KOPT-K1 (cell line): ENCODE measurements at regions not wholly inside any gene's neighbourhood (a gene's known extent, or its start where the extent isn't known, plus 50 kb on each side); places are given as distances from the start of the nearest gene placed in this dataset.

ENCODE experiments used
- H3K27ac ChIP-seq: fragments of 200-600 bp; sonication (generic); 2 replicates; pipeline ENCODE4 v1.5.1; 2016; ENCODE audit warnings: antibody characterized with exemption, mild to moderate bottlenecking, low read depth, low read length; ENCODE audit not compliant: poor library complexity, severe bottlenecking
- H3K36me3 ChIP-seq: fragments of 200-600 bp; sonication (generic); 2 replicates; pipeline ENCODE4 v1.5.1; 2017; ENCODE audit warnings: antibody characterized with exemption, mild to moderate bottlenecking, low read length, moderate library complexity; ENCODE audit not compliant: insufficient read depth
- H3K9me3 ChIP-seq: fragments of 200-600 bp; sonication (generic); 2 replicates; pipeline ENCODE4 v1.5.1; 2017; ENCODE audit warnings: antibody characterized with exemption, low read length, mild to moderate bottlenecking; ENCODE audit not compliant: insufficient read depth, poor library complexity, severe bottlenecking

DNA sequence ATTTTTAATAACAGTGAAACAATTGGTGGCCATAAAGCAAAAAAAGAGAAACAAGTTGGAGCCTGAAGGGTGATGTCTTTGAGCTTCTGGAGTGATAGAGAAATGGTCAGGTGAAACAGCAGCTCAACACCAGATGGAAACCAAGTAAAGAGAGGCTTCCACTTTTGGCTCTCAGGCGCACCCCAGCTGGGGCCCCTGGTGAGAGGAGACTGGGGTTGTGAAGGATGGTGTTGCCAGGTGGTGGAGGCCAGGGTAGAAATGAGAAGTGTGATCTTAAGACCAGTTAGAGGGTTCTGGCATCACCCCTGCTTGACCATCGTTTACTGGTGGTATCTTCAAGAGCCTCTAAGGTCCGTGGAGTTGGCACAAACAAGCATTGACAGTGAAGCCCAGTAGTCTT, 126.0 kb upstream of the AKIRIN2 start:
- no peak overlapping the region for H3K27ac ChIP-seq
- H3K9me3 ChIP-seq: no peaks in the 10 kb centered on the region
- H3K36me3 ChIP-seq: no peaks in the 10 kb centered on the region

DNA sequence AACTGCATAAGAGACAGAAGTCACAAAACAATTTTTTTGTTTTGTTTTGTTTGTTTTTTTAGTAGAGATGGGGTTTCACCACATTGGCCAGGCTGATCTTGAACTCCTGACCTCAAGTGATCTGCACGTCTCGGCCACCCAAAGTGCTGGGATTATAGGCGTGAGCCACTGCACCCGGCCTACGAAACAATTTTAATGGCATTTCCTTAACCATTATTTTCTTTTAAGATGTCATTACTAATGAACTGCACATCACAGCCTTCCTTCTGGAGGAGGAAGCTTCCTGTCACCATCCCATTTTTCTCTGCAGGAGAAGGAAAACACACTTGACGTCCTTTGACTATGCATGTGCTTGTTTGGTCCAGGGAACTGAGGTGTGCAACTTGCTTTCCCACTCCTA, 125.3 kb upstream of the AKIRIN2 start:
- H3K36me3 ChIP-seq: no peaks in the 10 kb centered on the region
- no peaks in the 10 kb centered on the region for H3K9me3 ChIP-seq
- H3K27ac ChIP-seq: no peak overlapping the region

DNA sequence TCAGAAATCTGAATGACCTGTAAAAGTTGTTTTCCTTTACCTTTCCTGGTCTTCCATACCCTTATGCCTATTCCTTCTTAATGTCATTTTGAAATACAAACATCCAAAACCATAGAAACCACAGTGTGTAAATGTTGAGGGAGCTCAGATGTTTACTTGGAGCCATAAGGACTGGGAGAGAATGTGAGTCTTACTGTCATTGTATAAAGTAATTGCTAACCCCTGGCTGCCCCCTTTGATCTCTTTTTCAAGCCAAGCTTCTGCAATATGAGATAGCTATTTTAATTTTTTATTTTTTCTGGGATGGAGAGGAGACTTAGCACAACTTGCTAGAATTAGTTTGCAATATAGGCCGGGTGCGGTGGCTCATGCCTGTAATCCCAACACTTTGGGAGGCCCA, 124.4 kb upstream of the AKIRIN2 start:
- Histone ChIP-seq H3K9me3 (no peaks in the 10 kb centered on the region), H3K36me3 (no peaks in the 10 kb centered on the region), H3K27ac (no peak overlapping the region)

DNA sequence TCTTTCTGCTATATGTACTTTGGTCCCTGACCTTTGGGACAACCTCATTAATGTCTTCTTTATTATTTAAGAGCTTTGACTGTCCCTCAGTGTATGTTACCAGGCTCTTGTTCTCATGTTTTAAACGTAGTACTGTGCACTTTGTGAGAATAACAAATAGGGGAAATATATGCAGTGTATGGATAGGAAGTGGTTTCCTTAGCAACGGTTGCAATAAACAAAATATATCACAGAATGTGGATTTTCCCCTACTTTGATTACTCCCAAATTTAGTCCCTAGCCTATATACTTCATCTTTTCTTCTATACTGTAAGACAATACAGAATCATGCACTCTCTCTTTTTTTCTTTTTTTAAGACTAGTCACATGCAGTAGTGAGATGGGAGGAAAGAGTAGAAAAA, 123.8 kb upstream of the AKIRIN2 start:
- Histone ChIP-seq H3K36me3 (no peaks in the 10 kb centered on the region), H3K27ac (no peak overlapping the region), H3K9me3 (no peaks in the 10 kb centered on the region)

DNA sequence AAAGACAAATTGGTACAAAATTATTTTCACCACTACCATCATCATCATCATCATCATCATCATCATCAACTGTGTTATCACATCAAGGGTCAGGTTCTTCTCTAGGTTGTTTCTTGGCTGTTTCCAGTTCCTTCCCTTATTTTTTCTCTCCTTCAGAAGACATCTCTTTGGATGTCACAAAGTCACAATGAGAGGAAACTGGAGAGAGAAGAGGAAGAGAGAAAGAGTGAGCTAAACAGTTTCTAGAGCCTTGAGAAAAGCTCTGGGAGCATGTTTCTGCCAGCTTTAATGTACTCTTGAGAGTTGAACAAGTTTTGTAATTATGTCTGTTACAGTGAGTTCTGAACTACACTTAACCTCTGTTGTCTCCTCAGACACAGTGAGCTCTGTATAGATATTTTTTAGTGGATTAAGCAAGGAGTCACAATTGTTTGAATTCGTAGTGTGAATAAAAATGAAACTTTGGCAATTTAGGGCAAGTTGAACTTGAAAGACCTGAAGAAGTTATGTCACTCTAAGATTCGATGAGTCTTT, 123.0 kb upstream of the AKIRIN2 start:
- Histone ChIP-seq H3K36me3 (no peaks in the 10 kb centered on the region), H3K27ac (no peak overlapping the region), H3K9me3 (no peaks in the 10 kb centered on the region)

DNA sequence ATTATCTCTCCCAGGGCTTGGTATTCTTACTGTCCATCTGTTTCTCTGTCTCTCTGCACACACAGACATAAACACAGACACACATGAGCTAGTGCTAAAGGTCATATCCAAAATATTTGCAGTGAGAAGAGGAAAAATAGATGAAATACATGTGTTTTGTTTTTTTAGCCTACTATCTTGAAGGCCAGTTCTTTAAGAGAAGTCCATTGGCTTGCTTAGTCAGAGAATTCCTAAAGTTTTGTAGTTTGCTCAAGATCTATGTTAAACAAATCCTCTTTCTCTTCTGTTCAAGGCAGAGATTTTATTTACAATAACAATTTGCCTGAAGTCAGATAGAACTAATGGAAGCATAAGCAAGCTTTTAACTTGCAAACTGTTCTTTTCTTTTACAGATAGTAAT, 120.0 kb upstream of the AKIRIN2 start:
- Histone ChIP-seq H3K9me3 (no peaks in the 10 kb centered on the region), H3K27ac (no peak overlapping the region), H3K36me3 (no peaks in the 10 kb centered on the region)

DNA sequence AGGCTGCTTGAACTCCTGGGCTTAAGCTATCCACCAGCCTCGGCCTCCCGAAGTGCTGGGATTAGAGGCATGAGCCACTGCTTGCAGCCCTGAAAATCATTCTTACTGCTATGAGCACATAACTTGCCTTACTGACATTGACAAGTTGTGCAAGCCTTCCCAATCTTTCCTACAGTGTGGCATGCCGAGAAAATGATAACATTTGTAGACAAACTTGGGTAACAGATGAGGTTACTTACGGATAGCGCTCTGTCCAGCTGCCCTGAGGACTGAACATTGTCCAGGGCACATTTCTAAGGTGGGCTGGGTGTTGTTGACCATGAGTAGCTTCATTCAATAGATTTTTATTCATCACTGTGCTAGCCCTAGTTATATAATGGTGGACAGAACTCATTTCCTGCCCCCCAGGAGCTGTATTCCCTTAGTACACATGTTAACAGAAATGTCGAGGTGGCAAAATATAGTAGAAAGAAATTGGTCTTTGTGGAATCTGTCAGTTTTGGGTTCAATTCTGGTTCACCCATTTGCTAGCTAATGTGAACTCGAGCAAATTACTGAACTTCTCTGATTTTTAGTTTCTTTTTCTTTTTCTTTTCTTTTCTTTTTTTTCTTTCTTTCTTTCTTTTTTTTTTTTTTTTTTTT, 118.4 kb upstream of the AKIRIN2 start:
- Histone ChIP-seq H3K36me3 (no peaks in the 10 kb centered on the region), H3K9me3 (no peaks in the 10 kb centered on the region), H3K27ac (no peak overlapping the region)

DNA sequence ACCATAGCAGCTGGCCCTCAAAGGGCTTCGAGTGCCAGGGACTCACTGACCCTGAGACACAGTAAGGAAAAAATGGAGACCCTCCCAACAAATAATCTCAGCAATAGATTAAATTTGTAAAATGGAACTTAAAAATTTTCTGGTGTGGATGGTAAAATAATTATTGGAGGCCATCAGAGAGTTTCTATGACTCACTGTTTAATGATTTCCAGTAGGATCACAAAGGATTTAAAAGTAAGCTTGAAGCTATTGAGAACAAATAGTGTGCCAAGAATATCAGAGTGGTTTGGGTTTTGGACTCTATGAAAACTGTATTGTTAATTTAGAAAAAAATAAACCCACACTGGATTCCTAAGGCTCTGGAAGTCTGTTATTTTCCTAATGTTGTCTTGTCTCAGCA, 115.2 kb upstream of the AKIRIN2 start:
- no peaks in the 10 kb centered on the region for H3K36me3 ChIP-seq
- peaks cover 4% of the 10 kb centered on the region for H3K9me3 ChIP-seq
- no peak overlapping the region for H3K27ac ChIP-seq

DNA sequence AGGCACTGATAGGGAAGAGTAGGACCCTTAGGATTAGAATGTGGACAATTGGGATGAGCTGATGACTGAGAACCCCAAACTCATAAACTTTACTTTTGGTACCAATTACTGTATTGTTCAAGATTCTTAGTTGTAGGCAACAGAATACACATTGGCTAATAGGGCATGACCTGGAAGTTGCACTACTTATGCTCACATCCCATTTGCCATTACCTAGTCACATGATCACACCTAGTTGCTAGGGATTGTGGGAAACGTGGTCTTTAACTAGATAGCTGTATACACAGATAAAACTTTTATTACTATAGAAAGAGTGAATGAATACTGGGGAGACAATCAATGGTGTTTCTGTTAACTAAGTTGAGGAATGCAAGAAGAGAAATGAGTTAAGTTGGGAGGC, 113.4 kb upstream of the AKIRIN2 start:
- H3K9me3 ChIP-seq: peaks cover 4% of the 10 kb centered on the region
- H3K36me3 ChIP-seq: no peaks in the 10 kb centered on the region
- H3K27ac ChIP-seq: no peak overlapping the region

DNA sequence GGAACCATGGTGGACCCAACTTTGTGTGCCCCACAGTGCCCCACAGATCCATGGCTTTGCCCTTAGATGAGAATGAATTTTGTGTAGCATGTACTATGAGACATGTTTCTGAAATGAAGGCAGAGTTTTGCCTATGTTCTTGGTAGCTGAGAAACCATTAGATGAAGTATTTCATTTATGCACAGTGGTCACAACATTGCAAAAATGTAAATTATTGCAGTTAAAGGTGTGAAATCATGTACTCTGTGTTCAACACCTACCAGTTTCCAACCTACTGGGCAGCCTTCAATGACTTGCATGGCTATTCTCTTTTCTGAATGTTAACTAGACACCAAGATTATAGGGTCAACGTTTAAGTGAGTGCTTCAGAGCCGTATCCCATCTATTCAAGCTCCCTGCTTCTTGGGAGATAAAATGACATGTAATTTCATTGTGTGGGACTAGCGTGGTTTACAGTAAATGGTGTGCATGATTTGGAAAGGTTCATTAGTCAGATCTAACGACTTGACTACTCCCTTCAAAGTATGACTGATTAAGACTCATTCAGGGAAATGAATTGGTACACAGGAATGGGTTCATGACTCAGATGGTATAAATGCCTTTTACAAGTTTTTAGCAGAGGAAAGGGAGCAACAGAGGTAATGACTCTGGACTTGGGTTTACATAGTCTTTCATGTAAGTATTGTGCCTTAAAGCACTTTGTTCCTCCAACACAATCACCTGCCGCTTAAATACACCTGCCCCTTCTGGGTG, 106.1 kb upstream of the AKIRIN2 start:
- H3K9me3 ChIP-seq: no peaks in the 10 kb centered on the region
- no peaks in the 10 kb centered on the region for H3K36me3 ChIP-seq
- no peak overlapping the region for H3K27ac ChIP-seq

DNA sequence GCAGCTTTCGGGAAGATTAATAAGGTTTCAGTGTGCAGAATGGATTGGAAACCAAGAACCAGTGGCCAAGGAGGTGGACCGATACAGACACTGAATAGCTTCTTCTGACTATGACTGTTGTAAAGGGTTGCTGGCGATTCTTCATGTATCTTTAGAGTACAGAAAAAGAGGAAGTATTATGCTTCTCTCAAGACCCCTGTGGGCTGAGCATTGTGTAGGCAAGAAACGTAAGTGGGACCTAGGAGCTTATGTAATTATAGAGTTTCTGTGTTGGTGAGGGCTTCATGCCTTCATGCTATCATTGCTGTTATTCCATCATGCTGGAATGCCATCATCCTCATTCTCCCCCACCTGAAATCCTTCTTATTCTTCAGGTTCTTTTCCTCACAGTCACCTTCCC, 105.4 kb upstream of the AKIRIN2 start:
- Histone ChIP-seq H3K27ac (no peak overlapping the region), H3K9me3 (no peaks in the 10 kb centered on the region), H3K36me3 (no peaks in the 10 kb centered on the region)

DNA sequence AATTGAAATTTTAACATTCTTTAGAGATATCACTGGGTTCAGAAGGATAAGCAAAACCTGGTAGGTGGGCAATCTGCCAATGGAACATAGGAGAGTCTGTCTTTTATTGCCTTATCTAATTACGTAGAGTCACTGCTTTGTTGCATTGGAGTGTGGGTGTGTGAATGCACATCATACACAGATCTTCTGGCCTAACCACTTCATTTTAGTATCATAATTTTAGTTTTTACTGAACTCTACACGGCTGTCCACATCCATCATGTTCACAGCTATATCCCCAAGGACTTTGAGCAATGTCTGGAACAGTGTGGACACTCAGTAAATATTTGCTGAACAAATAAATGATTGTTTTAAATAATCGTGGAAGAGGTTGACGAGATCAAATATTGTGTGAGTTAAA, 104.6 kb upstream of the AKIRIN2 start:
- H3K36me3 ChIP-seq: no peaks in the 10 kb centered on the region
- no peaks in the 10 kb centered on the region for H3K9me3 ChIP-seq
- no peak overlapping the region for H3K27ac ChIP-seq

DNA sequence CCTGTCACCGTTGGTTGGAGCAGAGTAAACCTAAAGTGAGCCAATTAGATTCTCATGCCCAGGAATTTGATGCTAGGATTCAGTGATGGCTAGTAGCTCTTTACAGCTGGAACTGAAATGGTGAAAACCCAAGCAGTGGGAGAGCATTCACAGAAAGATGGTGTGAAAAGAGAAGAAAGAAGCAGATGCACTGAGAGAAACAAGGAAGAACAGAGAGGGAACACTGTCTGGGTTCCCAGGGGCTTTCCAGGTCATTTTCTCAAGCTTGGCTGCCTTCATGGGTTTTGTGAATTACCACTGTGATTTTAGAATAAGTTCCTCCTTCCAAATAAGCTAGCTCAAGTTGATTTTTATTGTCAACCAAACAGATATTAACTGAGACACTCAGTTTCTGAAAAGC, 104.1 kb upstream of the AKIRIN2 start:
- H3K27ac ChIP-seq: no peak overlapping the region
- H3K36me3 ChIP-seq: no peaks in the 10 kb centered on the region
- H3K9me3 ChIP-seq: no peaks in the 10 kb centered on the region

DNA sequence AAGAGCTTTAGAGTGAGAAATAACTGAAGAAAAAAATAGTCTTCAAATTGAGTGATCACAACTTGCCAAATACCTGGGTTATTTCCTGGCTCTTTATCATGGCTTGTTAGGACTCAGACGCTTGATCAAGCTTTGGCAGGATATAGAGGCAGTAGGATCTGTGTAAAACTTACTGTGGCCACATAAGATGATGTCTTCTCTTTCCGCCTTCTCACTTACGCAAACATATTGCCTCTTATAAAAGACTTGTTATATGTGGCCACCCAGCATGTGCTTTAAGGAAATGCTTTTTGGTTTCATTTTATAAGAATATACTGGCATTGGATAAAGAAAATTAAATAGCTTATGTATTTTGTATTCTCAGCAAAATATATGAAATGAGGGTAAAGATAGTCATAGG, 101.8 kb upstream of the AKIRIN2 start:
- Histone ChIP-seq H3K36me3 (no peaks in the 10 kb centered on the region), H3K9me3 (no peaks in the 10 kb centered on the region), H3K27ac (no peak overlapping the region)

DNA sequence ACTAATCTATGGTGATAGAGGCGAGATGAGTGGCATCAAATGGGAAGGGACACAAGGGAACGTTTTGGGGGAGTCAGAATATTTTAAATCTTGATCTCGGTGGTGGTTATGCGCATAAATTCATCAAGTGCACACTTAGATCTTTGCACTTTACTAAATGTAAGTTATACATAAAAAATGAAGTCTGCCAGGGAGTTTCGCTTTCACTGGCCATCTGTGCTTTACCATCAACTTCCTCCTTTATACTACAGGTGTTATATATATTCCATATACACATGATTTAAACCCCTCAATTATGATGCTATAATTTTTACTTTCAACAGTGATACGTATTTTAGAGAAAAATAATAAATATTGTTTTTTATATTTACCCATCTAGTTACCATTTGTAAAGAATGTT, 97.6 kb upstream of the AKIRIN2 start:
- H3K9me3 ChIP-seq: no peaks in the 10 kb centered on the region
- no peak overlapping the region for H3K27ac ChIP-seq
- H3K36me3 ChIP-seq: no peaks in the 10 kb centered on the region
